ENCODE measurements at regions not wholly inside any gene's neighbourhood (a gene's known extent, or its start where the extent isn't known, plus 50 kb on each side); places are given as distances from the start of the nearest gene placed in this dataset.

DNA sequence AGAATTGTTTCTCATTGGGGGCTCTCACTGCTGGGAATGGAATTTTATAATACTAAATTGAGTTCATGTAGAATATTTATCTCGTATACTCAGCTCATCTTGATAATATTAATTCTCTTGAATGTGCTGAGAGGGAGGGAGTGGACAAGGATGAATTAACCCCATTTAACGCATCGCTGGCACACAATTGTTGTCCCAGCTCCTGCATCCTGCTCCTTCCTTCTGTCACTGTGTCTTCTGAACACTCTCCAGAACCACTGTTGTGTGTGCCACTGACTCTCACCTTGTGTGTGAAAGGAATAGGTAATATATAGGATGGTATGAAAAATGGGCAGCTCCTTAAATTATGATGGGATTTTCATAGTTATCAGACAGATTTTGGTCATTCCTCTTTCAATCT lies 267.3 kb downstream of the MTRR start:
- no peak for DNase-seq (ENCODE audit: low read depth in 1 of 2, low spot score in 1 of 2)

DNA sequence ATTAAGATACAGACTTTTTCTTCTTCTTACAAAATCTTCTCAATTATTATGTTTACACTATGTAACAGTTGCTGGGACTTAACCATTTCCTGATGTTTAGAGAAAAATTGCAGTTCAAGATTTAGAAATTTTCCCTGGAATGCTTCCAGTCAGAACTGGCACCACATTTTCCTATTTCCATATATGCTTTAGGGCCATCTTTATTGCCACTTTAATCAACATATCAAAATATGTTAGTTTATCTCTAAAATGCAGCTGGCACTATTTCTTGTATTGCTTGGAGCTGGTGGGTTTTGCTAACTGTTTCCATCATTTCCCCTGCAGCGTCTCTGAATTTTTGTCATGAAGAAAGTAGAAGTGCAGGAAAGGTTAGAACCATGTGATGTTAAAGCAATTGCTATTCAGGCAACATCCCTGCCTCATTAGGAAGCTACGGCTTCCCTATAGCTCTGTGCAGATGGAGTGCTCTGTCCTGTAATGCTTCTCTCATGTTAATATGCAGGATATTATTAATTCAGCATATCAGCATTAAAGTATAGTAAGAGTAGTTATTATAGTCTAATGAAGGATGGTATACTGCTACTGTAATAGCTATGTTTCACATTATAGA lies 269.1 kb downstream of the MTRR start:
- no peak for DNase-seq (ENCODE audit: low read depth in 1 of 2, low spot score in 1 of 2)

DNA sequence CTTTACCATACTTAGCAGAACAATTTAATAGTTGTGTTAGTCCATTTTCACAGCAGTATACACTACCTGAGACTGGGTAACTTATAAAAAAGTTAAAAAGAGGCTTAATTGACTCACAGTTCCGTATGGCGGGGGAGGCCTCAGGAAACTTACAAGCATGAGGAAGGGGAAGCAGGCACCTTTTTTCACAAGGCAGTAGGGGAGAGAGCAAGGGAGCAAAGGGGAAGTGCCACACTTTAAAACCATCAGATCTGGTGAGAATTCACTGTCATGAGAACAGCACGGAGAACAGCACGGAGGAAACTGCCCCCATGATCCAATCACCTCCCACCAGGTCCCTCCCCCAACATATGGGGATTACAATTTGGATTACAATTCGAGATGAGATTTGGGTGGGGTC lies 269.9 kb downstream of the MTRR start:
- no peak for DNase-seq (ENCODE audit: low read depth in 1 of 2, low spot score in 1 of 2)

DNA sequence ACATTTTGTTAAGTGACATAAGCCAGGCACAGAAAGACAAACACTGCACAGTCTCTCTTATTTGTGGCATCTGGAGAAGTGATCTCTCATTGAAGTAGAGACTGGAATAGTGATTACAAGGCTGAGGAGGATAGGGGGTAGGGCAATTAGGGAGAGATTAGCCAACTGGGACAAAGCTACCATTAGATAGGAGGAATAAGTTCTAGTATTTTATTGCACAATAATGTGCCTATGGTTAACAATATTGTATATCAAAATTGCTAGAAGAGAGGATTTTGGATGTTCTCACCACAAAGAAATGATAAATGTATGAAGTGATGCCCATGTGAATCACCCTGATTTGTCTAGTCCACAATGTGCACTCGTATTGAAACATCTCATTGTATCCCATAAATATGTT lies 281.8 kb downstream of the MTRR start:
- no peak for DNase-seq (ENCODE audit: low read depth in 1 of 2, low spot score in 1 of 2)

DNA sequence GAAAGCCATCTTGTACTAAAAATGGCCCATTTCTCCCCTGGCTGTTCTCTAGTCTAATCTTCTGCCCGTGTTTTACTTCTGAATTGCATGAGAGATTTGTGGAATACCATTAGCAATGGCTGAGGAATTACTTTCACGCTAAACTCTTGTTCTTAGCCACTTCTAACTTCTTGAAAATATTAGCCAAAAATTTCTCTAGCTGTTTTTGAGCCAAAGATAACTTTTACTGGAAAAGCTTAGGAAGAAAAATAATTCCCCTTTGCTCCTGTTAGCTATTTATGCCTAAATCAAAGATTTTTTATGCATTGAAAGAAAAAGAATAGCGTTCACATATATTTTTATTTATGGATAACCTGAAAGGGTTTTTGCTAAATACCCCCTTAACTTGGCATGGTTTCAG lies 287.8 kb downstream of the MTRR start:
- no peak for DNase-seq (ENCODE audit: low read depth in 1 of 2, low spot score in 1 of 2)

DNA sequence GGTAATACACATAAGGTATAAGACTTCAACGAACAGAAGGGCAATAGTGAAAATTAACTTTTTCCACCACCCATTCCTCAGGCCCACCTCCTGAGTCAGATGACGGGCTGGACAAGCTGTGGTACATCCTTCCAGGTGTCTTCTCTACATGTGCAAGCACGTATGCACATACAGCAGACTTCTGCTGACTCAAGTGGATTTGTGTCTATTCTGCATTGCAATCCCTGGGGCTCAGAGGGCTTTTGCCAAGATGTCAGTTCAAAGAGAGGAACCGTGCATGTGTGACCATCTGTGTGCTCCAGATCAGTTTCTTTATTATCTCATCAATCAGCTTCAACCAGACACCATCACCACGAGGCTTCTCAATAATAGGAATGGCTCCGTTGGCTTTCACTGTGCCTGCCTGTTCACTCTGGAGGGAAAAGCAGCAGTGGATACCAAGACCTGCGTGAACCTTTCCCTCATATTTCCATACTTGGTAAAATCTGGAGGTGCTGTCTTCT lies 288.4 kb downstream of the MTRR start:
- no peak for DNase-seq (ENCODE audit: low read depth in 1 of 2, low spot score in 1 of 2)

DNA sequence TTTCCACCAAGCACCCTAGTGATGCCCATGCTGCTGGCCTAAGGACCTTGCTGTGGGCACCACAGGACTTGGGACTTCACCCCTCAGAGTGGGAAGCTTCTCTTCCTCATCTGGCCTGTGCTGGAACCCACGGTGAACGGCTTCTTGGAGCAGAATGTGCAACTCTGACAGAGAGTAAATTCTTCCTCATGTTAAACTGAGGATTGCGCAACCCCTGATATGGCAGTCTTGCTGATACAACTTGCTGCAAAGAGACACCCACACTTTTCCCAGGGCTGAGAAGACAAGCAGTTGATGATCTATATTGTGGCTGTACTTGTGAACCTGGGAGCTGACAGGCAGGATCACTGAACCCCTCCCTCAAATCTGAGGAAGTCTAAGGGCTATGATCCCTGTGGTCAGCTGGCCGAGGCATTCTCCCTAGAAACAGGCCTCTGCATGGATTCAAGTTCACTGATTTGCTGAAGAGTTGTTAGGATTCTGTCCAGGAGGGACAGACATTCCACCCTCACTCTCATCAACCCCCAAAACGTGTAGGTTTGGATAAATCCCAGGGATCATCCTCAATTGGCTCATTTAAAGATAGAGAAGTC lies 307.2 kb downstream of the MTRR start:
- no peak for DNase-seq (ENCODE audit: low read depth in 1 of 2, low spot score in 1 of 2)

DNA sequence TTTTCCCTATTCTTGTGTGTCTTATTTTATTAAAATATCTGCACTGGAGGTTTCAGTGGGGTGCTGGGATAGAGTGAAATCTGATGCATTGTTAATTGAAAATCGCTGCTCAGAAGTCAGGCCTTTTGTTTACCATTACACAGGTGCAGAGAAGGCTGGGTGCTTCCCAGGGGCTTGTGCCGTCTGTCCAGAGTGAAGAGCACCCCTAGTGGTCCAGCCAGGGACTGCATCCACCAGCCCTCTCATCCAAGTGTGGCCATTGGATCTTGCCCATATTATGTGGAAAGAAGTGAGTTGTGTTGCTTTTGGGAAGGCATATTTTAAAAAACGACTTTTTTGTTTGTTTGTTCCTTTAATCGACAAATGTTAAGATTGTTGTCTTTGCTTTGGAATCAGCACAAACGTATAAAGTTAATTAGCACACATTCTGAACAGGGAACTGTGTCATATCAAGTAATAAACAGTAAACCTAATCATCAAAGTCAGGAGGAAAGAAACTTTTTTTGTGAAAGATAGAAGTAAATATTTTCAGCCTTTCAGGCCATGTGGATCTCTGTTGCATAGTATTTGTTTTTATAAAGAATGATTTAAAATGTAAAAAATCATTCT lies 315.6 kb downstream of the MTRR start:
- no peak for DNase-seq (ENCODE audit: low read depth in 1 of 2, low spot score in 1 of 2)

DNA sequence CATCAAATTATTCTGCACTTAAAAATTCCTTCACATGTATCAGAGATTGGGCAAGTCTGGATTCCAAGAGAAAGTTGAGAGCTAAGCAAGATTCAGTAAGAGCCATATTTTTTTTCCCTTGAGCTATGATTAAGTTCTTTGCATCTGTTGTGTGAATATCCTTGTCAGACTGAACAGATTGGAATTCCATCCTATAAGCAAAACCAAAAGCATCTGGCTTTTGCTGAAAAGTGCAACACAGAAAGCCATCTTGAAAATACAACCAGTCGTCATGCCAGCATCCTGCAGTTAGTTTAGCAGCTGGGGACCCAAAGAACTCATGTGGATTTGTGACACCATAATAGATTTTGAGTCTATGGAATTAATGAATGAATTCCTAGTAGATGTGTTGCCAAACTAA lies 316.9 kb downstream of the MTRR start:
- DNase-seq (ENCODE audit: low read depth in 1 of 2, low spot score in 1 of 2), result no peak

DNA sequence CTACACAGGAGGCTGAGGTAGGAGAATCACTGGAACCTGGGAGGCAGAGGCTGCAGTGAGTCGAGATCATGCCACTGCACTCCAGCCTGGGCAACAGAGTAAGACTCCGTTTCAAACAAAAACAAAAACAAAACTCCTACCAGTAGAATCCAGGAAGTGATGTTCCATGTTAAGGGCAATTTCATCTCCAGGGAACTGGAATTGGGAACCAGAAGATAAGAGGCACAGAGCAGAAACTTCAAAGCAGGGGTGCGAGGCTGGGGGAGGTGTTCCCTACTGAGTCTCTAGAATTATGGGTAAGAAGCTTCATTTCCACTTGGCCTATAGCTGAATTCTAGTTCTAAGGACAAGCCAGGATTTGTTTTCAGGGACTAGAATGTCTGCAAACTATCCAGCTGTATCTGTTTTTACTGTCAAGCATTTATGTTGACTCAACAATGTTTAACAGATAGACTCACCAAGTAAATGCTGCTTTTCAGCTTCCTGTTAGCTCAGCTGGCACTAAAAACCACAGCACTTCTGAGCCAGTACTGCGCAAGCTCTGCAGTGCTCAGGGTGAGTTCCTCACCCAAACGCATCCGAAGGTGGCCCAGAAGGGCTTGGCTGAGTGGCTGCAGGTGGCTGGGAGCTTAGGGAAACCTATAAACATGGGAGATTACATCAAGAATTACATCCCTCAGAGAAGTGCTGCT lies 320.1 kb downstream of the MTRR start:
- DNase-seq (ENCODE audit: low read depth in 1 of 2, low spot score in 1 of 2), result no peak

DNA sequence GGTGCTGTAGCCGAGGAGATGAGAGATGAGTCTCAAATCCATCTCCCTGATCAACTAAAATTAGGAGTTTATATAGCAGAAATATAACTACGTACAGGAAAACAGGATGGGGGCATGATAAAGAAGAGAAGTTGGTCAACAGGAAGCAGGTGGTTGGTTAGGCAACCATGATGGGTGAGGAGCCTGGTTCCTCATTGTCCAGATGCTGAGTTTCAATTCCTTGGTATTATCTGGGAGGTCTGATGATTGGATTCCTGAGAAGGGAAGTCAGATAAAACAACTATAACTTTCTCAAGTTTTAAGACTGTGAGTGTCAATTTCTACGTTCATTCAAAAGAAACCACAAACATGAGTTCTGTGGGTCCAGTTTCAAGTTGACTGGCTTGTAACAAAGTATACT lies 323.9 kb downstream of the MTRR start:
- no peak for DNase-seq (ENCODE audit: low read depth in 1 of 2, low spot score in 1 of 2)

DNA sequence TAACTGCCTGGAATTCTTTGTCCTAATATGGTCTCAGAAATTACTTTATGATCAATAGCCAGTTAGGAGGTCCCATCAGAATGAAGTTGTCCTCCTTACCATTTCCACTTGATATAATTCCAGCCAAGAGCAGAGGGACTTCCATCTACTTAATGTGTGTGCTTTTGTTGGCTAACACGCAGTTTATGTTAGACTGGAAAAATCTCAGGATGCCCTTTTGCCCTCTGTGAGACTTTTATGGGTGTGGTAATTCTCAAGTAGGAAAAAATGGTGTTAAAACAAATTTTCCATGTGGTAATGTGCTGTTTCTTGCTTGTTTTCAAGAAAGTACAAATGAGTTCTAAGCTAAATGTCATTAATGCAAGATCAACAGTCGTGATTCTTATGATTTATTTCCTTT lies 327.1 kb downstream of the MTRR start:
- DNase-seq (ENCODE audit: low read depth in 1 of 2, low spot score in 1 of 2), result no peak

DNA sequence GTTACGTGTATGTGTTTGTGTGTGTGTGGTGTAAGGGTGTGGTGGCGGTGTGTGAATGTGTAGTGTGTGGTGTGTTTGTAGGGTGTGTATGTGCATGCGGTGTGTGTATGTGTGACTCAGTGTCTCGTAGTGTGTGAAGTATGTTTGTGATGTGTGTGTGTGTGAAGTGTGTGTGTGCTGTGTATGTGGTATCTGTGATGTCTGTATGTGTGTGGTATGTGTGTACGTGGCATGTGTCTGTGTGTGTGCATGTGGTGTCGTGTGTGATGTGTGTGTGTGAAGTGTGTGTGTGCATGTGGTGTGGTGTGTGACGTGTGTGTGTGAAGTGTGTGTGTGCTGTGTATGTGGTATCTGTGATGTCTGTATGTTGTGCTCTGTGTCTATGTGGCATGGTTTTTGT lies 339.4 kb downstream of the MTRR start:
- no peak for DNase-seq (ENCODE audit: low read depth in 1 of 2, low spot score in 1 of 2)

DNA sequence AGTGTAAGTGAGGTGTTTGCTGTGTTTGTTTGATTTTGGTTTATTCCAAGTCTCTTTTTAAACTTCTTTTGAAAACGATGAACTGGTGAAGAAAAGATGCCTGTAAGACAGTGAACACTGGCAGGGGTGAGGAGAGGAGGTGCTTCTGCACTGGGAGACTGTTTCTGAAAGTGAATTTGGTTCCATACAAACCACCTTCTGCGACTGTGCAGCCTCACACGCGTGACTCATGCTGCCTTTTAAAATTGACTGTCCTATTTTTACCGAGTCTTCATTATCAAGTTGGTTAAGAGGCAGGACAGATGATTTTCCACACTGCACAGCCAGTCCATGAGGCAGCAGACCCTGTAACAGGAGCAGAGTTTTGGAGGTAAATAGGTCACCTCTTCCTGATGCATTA lies 340.6 kb downstream of the MTRR start:
- no peak for DNase-seq (ENCODE audit: low read depth in 1 of 2, low spot score in 1 of 2)

DNA sequence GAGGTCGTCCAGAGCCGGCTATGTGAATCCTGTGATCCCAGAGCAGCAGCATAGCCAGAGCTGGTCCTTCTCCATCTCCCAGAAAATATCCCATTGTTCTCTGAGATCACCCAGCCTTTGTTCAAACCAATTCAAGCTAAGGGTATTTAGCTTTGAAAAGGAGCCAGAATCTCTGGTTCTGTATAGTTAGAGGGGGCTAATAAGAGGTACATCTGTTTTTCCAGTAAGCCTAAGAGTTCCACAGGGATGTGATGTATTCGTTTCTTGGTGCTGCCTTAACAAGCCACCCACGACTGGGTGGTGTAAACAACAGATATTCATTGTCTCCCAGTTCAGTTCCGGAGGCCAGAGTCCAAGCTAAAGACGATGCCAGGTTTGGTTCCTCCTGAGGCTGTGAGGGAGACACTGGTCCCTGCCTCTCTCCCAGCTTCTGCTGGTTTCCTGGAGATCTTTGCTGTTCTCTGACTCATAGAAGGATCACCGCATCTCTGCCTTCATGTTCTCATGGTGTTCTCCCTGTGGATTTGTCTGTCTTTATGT lies 344.8 kb downstream of the MTRR start:
- DNase-seq (ENCODE audit: low read depth in 1 of 2, low spot score in 1 of 2), result no peak

DNA sequence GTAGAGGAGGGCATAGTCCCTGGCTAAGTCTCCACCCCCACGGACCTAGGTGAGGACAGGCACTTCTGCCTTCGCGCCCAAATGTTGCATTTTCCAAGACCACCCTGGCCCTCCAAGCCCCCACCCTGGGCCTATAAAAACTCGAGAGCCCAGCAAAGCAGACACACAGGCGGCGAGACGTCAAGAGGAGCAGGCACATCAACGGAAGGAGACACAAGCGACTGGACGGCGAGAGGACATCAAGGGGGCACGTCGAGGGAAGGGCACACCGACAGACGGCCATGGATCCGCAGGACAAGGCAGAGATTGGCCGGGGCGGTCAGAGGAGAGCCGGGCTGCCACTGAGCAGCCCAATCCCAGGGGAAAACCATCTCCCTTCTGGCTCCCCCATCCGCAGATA lies 348.0 kb downstream of the MTRR start:
- DNase-seq (ENCODE audit: low read depth in 1 of 2, low spot score in 1 of 2), result no peak

DNA sequence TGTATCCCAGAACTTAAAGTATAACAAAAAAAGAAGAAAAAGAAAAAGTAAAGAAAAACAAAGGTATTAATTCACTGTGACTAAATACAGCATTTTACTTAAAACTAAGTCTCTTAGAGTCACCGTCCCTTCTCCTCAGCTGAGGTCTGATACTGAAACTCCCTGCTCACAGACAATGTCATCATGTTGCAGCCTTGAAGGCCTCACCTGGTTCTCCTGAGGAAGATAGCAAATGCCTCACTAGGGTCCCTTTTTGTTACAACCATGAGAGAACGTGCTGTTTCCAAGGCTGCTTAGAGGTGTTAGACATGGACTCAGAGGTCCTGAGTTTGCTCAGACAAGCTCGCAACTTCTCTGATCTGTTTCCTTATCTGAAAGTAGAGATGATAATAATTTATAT lies 357.2 kb downstream of the MTRR start:
- DNase-seq (ENCODE audit: low read depth in 1 of 2, low spot score in 1 of 2), result no peak

DNA sequence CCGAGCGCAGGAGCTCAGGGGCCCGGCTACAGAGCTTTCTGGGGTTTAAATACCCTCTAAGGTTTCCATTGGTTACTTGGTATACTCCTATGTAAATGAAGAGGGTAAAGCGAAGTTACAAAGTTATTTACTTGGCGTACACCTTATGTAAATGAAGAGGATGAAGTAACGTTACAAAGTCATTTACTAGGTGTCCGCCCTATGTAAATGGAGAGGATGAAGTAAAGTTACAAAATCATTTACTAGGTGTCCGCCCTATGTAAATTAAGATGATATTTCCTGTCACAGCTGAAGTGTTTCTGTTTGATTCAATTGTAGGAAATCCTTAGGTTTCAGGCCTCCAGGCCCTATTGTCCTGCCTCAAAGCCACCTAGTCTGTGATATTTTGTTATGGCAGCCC lies 358.2 kb downstream of the MTRR start:
- DNase-seq (ENCODE audit: low read depth in 1 of 2, low spot score in 1 of 2), result no peak

DNA sequence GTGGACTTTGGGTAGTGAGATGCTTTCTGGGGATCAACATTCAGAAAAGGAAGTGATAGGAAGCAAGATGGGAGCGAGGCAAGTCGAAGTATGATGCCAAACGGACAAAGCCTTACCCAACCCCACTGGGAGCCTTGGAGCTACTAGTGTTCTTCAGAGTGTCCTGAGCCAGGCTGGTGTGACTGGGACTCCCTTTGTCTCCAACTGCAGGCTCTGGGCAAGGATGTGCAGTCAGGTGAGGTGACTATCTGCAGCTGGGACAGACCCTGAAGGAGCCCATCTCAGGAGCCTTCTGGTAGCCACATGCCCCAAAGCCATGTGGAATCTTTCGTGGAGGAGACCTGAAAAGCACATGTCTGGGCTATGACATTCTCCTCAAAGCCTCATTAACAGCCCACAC lies 360.6 kb downstream of the MTRR start:
- no peak for DNase-seq (ENCODE audit: low read depth in 1 of 2, low spot score in 1 of 2)

DNA sequence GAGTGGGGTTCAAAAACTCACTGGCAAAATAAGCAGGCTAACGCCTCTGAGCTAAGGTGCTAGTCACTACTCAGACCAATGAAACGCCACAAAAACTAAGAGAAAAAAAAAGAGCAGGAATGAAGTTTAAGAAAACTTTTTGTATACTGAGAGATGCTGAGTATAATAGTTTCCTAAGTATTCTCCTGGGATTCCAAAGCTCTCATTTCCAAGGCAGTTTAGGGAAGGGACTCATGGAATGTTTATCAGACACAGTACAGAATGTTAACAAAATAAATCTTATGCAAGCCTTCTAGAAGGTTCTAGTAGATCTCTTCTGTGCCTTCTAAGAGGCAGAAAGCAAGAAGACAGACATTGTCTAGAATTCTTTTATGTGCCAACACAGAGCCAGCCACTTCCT lies 361.9 kb downstream of the MTRR start:
- no peak for DNase-seq (ENCODE audit: low read depth in 1 of 2, low spot score in 1 of 2)

DNA sequence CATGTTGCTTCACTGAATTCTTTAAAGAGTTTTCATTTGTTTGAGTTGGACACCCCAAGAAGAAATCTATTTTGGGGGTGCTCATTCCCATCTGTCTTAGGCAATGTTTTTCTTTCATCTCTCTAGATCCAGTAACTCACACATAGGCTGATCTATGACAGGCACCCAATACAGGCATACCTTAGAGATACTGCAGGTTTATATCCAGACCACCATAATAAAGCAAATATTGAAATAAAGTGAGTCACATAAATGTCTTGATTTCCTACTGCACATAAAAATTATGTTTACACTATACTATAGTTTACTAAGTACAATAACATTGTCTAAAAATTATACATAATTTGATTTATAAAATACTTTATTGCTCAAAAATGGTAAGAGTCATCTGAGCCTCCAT lies 364.5 kb downstream of the MTRR start:
- no peak for DNase-seq (ENCODE audit: low read depth in 1 of 2, low spot score in 1 of 2)

DNA sequence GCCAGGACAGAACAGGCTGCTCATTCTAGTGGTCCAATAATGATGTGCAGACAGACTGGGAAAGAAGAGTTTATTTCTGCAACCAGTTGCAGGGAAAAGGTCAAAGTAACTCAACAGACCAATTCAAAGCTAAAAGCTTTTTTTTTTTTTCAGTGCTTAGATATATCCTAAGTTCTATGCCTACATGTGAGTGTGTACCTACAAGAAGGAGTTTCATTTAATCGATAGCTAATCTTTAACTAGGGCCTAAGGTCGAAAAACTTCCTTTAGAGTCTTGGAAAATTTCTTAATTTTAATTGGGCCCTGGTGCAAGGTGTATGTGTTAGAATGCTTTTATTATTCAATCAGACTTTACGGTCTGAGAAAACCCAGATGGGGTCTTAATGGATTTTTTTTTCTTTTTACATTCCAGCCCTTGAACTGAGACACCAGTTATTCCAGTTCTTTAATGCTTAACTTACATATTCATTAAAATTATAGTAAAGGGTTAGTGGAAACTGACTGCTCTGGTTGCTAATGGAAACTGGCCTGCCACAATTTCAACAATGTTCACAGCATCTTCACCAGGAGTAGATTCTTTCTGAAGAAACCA lies 365.3 kb downstream of the MTRR start:
- no peak for DNase-seq (ENCODE audit: low read depth in 1 of 2, low spot score in 1 of 2)
